Stomach (tissue), 8 donors: ENCODE measurements at regions not wholly inside any gene's neighbourhood (a gene's known extent, or its start where the extent isn't known, plus 50 kb on each side); places are given as distances from the start of the nearest gene placed in this dataset.

Experiments
- DNase-seq, 2 donors: peaks; one replicate each; pipeline versions ENCODE4 v3.0.0 to v3.0.0-alpha.2; 2013 to 2019
- H3K27ac ChIP-seq, 5 donors: fragments of 200-600 bp in 4 of 5; sonication (generic) in 4 of 5; one replicate each; pipeline ENCODE4 v1.5.1; 2013 to 2019; ENCODE audit warnings: mild to moderate bottlenecking in 1 of 5, moderate library complexity in 1 of 5
- H3K27me3 ChIP-seq, 3 donors: fragments of 200-600 bp; sonication (generic); one replicate each; pipeline ENCODE4 v1.5.1; 2017 to 2019; ENCODE audit warnings: mixed run types in 1 of 3
- H3K36me3 ChIP-seq, 4 donors: fragments of 200-600 bp; sonication (generic); 1 replicate in 3 of 4; 2 replicates in 1 of 4; pipeline ENCODE4 v1.5.1; 2016 to 2019
- H3K4me1 ChIP-seq, 4 donors: fragments of 200-600 bp; sonication (generic); one replicate each; pipeline ENCODE4 v1.5.1; 2016 to 2019
- H3K4me3 ChIP-seq, 4 donors: fragments of 200-600 bp; sonication (generic) in 3 of 4; one replicate each; pipeline ENCODE4 v1.5.1; 2016 to 2019; ENCODE audit warnings: mild to moderate bottlenecking in 1 of 4
- H3K9me3 ChIP-seq, 4 donors: fragments of 200-600 bp; sonication (generic); one replicate each; pipeline ENCODE4 v1.5.1; 2016 to 2019
- CTCF ChIP-seq, 7 experiments: fragments of 450-650 bp in 4 of 7; fragments of 200-600 bp in 3 of 7; sonication (generic) in 3 of 7; IDR thresholded peaks; one replicate each; pipeline ENCODE4 v1.5.1; 2016 to 2019; ENCODE audit warnings: antibody characterized with exemption in 7 of 7, control low read depth in 2 of 7, mild to moderate bottlenecking in 1 of 7
- EP300 ChIP-seq: sonication (generic); formaldehyde crosslinking; IDR thresholded peaks from one replicate; pipeline ENCODE4 v1.6.1; 2017; ENCODE audit warnings: antibody characterized with exemption
- POLR2A ChIP-seq, 4 donors: fragments of 450-650 bp; IDR thresholded peaks; one replicate each; pipeline ENCODE4 v1.6.1; 2016; ENCODE audit warnings: antibody characterized with exemption in 4 of 4, control low read depth in 2 of 4, mild to moderate bottlenecking in 1 of 4, moderate library complexity in 1 of 4
- POLR2AphosphoS5 ChIP-seq, 3 donors: sonication (generic); formaldehyde crosslinking; IDR thresholded peaks; one replicate each; pipeline ENCODE4 v1.6.1; 2016; ENCODE audit warnings: antibody characterized with exemption in 3 of 3
- WGBS, 5 donors: extraction: QIAGEN DNeasy Blood & Tissue Kit in 3 of 5; methylation state at CpG; one replicate each; pipeline versions ENCODE4 v1.1.5 to v1.1.7; 2013 to 2018; 5-methylcytosine and 5-hydroxymethylcytosine counted together
- intact Hi-C: fragments of 100-400 bp; cut with DNase I; formaldehyde crosslinking; loops from one replicate; pipeline ENCODE4 v1.15.1; 2023; ENCODE audit warnings: low total_unique reads
- donor health status: healthy with polysubstance abuse.
- donor health status: Bipolar disorder and iron deficiency.
- donor health status: healthy.

- TF ChIP-seq EP300 (no peak), POLR2A (IDR thresholded peaks at IDR 0.05) (no peak), POLR2AphosphoS5 (IDR thresholded peaks at IDR 0.05) (no peak), CTCF (IDR thresholded peaks at IDR 0.05) (no peak)
- peaks cover 0 to 66% (median 7%) of the 10 kb centered on the region in 3 donors for H3K27me3 ChIP-seq
- H3K9me3 ChIP-seq = peaks cover 5 to 19% (median 15%) of the 10 kb centered on the region in 4 donors
- no peak overlapping the region for H3K27ac ChIP-seq
- H3K4me1 ChIP-seq = peaks cover 7 to 29% (median 19%) of the 10 kb centered on the region in 4 donors
- no peak for DNase-seq
- H3K36me3 ChIP-seq = no peaks in the 10 kb centered on the region
- no peak overlapping the region for H3K4me3 ChIP-seq
- intact Hi-C loops = no loop called here
- WGBS, 5 donors = 34 to 61% (median 59%) methylated on average over 2 of the region's 2 CpGs
Observed at GRCh38 chr1:38142606-38143005, 96.0 kb upstream of the POU3F1 start.

GRCh38 chr1:38141483-38141882 is 94.9 kb upstream of the POU3F1 start:
- TF ChIP-seq EP300 = no peak
- no peak for TF ChIP-seq CTCF (IDR thresholded peaks at IDR 0.05)
- TF ChIP-seq POLR2AphosphoS5 (IDR thresholded peaks at IDR 0.05) = no peak
- no peak for TF ChIP-seq POLR2A (IDR thresholded peaks at IDR 0.05)
- no peak for DNase-seq
- H3K4me3 ChIP-seq = no peak overlapping the region
- H3K4me1 ChIP-seq = peaks cover 7 to 29% (median 19%) of the 10 kb centered on the region in 4 donors
- peaks cover 0 to 77% (median 15%) of the 10 kb centered on the region in 3 donors for H3K27me3 ChIP-seq
- H3K27ac ChIP-seq = no peak overlapping the region
- intact Hi-C loops = no loop called here
- WGBS, 5 donors = 48 to 79% (median 66%) methylated on average over 3 of the region's 3 CpGs
- peaks cover 5 to 14% (median 13%) of the 10 kb centered on the region in 4 donors for H3K9me3 ChIP-seq
- H3K36me3 ChIP-seq = no peaks in the 10 kb centered on the region

- TF ChIP-seq POLR2AphosphoS5 (IDR thresholded peaks at IDR 0.05) (no peak), CTCF (IDR thresholded peaks at IDR 0.05) (no peak), EP300 (no peak), POLR2A (IDR thresholded peaks at IDR 0.05) (no peak)
- H3K4me3 ChIP-seq = no peak overlapping the region
- H3K27me3 ChIP-seq = peaks cover 5 to 93% (median 24%) of the 10 kb centered on the region in 3 donors
- no peaks in the 10 kb centered on the region for H3K36me3 ChIP-seq
- no peaks in the 10 kb centered on the region for H3K9me3 ChIP-seq
- H3K27ac ChIP-seq = no peak overlapping the region
- peak in 1 of 2 donors; percentile 51 for DNase-seq
- WGBS, 5 donors = 11 to 23% (median 15%) methylated on average over 14 to 15 of the region's 15 CpGs
- intact Hi-C loops = no loop called here
- H3K4me1 ChIP-seq = peaks cover 7 to 29% (median 19%) of the 10 kb centered on the region in 4 donors
Observed at GRCh38 chr1:38139738-38140487, 93.3 kb upstream of the POU3F1 start.

- H3K4me3 ChIP-seq = no peak overlapping the region
- 24 to 70% (median 25%) methylated on average over 1 to 6 of the region's 6 CpGs for WGBS, 5 donors
- intact Hi-C loops = no loop called here
- no peaks in the 10 kb centered on the region for H3K36me3 ChIP-seq
- peaks cover 7 to 36% (median 20%) of the 10 kb centered on the region in 4 donors for H3K4me1 ChIP-seq
- DNase-seq = peak; percentile 82 to 94
- H3K27me3 ChIP-seq = peaks cover 5 to 98% (median 37%) of the 10 kb centered on the region in 3 donors
- no peaks in the 10 kb centered on the region for H3K9me3 ChIP-seq
- TF ChIP-seq EP300 (no peak), POLR2AphosphoS5 (IDR thresholded peaks at IDR 0.05) (peak in 2 of 3 donors; percentile 24 to 66), POLR2A (IDR thresholded peaks at IDR 0.05) (no peak), CTCF (IDR thresholded peaks at IDR 0.05) (peak in 4 of 7 experiments; percentile 3 to 47 (median 16))
- H3K27ac ChIP-seq = peak overlapping the region in 2 of 5 donors; percentile 53 to 55
Observed at GRCh38 chr1:38138498-38139233, 92.1 kb upstream of the POU3F1 start.
